LNCaP clone FGC (cell line): ENCODE measurements at regions not wholly inside any gene's neighbourhood (a gene's known extent, or its start where the extent isn't known, plus 50 kb on each side); places are given as distances from the start of the nearest gene placed in this dataset.

Source experiments
- DNase-seq: peaks from one replicate; pipeline ENCODE4 v3.0.0-alpha.2; 2011; ENCODE audit warnings: low read depth
- H3K4me3 ChIP-seq: 2 replicates; pipeline ENCODE4 v1.5.1; 2011; ENCODE audit warnings: mild to moderate bottlenecking, low read depth, low read length, control low read depth
- TF ChIP-seq, protein P1 (sequence below): IDR thresholded peaks from 2 replicates; pipeline ENCODE4 v1.5.1; 2012; ENCODE audit warnings: mild to moderate bottlenecking; ENCODE audit not compliant: control insufficient read depth, insufficient read depth; ENCODE audit errors: extremely low read depth

DNA sequence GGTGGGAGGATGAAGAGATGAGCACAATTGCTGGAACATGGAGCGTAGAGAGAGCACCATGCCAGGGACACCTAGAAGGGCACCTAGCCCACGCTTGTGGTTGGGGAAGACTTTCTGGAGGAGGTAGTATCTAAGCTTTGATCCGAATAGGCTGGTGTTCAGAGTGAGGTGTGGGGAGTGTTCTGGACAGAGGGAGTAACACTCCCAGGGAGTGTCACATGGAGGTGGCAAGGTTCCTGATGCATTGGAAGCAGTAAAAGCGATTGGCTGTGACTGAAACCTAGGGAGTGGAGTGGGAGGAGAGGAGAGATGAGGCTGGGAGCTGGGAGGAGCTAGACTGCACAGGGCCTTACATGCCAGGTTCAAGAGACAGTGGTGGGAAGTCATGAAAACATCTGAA is 188.0 kb upstream of the NCAM1 start:
- DNase-seq = no peak
- TF ChIP-seq, protein P1, sequence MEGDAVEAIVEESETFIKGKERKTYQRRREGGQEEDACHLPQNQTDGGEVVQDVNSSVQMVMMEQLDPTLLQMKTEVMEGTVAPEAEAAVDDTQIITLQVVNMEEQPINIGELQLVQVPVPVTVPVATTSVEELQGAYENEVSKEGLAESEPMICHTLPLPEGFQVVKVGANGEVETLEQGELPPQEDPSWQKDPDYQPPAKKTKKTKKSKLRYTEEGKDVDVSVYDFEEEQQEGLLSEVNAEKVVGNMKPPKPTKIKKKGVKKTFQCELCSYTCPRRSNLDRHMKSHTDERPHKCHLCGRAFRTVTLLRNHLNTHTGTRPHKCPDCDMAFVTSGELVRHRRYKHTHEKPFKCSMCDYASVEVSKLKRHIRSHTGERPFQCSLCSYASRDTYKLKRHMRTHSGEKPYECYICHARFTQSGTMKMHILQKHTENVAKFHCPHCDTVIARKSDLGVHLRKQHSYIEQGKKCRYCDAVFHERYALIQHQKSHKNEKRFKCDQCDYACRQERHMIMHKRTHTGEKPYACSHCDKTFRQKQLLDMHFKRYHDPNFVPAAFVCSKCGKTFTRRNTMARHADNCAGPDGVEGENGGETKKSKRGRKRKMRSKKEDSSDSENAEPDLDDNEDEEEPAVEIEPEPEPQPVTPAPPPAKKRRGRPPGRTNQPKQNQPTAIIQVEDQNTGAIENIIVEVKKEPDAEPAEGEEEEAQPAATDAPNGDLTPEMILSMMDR = no peak
- no peak overlapping the region for H3K4me3 ChIP-seq

DNA sequence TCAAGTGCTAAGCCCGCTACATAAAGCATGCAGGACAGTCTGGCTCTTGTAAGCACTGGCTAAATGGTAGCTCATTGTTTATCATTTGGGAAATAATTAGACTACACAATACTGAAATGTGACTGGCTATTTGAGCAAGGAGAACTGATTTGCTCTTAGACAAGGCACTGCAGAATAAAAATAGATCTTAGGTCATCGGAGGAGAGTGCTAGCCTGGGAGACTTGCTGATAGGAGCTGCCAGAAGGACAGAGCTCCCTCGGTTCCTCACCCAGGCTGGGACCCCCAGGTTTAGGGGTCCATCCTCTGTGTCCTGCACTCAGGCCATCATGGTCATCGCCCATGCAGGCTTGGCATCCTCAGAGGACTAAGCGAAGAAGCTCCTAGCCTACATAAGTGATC is 184.4 kb upstream of the NCAM1 start:
- no peak overlapping the region for H3K4me3 ChIP-seq
- DNase-seq = no peak
- TF ChIP-seq, protein P1 = no peak

DNA sequence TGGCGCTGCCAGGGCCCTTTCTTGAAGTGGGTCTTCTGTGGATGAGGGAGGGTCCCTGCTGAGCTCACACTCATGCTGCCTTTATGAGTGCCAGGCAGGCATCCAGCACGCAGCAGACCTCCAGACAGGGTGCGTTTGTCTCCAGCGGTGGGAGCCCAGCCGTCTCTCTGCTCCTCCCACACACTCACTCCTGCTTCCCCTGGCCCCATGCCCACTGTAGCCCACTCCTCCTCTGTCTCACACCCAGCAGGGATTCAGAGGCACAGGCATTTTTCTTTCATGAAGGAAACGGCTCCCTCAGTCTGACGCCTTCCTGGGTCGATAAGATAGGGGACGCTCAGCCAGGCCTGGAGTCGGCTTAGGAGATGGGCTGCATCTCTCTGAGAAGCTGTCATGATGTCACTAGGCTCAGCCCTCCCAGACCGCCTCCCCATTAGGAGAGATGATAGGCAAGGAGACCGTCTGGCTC is 183.9 kb upstream of the NCAM1 start:
- TF ChIP-seq, protein P1 = no peak
- no peak overlapping the region for H3K4me3 ChIP-seq
- DNase-seq = no peak

DNA sequence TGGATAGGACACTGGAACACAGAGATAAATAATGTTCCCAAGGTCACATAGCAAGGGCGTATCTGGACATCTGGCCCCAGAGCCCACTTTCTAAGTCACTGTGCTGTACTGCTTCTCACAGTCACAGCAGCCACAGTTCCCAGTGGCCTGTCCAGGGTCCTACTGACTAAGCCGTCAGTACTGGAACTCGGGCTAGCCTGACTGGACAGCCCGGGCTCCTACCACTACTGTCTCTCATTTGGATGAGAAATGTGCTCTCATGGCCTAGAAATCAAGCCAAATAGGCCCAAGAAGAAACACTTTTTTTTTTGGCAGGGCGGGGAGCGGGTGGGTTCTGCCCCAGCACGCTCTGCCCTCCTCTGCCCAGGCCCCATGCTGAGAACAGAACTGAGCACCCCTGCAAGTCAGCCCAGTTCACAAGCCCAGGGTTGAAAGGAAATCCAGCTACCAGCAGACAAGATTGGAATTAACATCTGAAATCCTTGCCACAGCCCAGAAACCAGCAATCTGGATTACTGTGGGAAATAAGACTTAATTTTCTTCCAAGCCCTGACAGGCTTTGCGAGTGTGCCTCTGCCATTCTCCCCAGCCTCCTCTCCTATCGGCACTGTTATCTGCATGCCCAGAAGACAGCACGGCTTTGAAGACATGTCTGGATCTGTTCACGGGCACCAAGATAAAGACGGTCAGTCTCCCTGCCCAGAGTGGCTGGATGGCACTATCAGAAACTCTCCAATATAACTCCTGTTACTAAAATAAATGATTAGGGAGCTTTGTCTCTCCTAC is 182.9 kb upstream of the NCAM1 start:
- TF ChIP-seq, protein P1 = no peak
- DNase-seq = no peak
- H3K4me3 ChIP-seq = no peak overlapping the region

DNA sequence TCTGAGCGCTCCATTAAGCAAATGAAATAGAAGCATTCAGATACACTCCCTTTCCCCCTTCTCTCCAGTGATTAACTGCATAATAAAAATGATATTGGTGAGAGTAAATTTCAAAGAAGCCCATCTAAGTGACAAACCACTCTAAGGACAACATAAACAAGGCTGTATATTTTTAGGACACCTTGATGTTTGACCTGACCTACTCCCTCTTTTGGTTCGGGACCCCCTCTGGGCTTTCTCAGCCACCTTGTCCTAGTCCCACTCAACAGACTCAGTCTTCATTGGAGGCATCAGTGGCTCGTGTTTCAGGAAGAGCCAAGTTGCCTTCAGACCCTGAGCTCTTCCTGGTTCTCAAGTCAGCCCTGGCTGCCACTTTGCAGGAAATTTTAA is 182.3 kb upstream of the NCAM1 start:
- TF ChIP-seq, protein P1 = no peak
- no peak overlapping the region for H3K4me3 ChIP-seq
- no peak for DNase-seq

DNA sequence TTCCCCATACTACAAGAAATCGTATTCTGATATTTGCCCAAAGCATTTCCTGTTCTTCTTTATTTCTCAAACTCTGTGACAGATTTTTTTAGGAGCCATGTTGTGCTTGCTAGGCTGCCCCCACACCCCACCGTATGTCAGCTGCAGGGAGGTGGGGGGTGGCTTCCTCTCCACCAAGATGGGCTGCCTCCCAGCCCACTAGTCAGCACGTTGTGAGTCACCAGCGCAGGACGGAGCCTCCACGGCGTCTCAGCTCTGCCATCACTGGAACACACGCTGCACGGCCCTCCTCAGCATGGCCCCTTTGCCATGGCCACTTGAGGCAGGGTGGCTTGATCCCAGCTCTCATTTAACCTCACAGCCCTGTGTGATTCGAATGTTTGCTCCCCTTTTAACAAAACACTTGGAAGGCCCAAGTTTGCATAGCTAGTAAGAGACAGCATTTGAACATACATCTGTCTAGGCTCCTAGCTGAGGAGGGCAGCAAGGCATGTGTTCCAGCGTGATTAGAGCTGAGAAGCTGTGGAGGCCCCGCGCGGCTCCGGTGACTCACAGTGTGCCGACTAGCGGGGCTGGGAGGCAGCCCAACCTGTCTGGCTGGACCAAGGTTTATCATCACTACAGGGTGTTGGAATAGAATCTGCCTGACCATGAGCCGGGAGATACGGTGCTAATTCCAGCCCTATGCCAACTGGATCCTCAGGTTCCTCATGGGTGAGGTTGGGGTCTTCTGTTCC is 180.7 kb upstream of the NCAM1 start:
- DNase-seq = no peak
- no peak overlapping the region for H3K4me3 ChIP-seq
- TF ChIP-seq, protein P1 = peak; percentile 35; the same call in 1 of the 2 replicates
